Stimulated activated naive CD8-positive, alpha-beta T cell treated with anti-CD3 and anti-CD28 coated beads, Interleukin-15, Interleukin-2, amounts not matched to agents 100 U/mL and 50 U/mL, for 24 hours (primary cell): ENCODE measurements at regions not wholly inside any gene's neighbourhood (a gene's known extent, or its start where the extent isn't known, plus 50 kb on each side); places are given as distances from the start of the nearest gene placed in this dataset.
"Not testable (repeated sequence)": the region's sequence is repeated elsewhere in the genome, so short reads cannot be mapped to it uniquely, and the experiment has no call there.

Experiments used
- ATAC-seq: fragments of 150-1000 bp; cut with Tn5 transposase; one replicate; pipeline ENCODE4 v1.10.0; 2021
- DNase-seq: peaks from one replicate; pipeline ENCODE4 v3.0.0; 2021

DNA sequence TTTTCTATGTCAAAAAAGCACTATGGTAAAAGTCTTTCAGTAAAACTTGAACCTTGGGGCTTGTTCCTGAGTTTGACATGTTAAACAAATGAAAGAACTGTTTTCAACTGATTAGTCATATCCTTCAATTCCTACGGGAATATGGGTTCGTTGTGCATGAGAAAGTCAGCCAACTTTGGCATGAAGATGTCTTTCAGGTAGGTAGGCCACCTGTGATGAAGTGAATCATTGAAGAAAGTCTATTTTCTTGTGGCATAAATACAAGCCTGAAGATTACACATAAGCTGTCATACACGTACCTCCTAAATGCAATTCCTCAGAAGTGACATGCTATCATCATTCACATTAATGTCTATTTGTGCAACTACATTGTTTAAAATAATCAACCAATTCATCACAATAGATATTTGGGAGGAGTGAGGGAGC, 513.0 kb downstream of the IRS2 start:
- no peak for ATAC-seq

DNA sequence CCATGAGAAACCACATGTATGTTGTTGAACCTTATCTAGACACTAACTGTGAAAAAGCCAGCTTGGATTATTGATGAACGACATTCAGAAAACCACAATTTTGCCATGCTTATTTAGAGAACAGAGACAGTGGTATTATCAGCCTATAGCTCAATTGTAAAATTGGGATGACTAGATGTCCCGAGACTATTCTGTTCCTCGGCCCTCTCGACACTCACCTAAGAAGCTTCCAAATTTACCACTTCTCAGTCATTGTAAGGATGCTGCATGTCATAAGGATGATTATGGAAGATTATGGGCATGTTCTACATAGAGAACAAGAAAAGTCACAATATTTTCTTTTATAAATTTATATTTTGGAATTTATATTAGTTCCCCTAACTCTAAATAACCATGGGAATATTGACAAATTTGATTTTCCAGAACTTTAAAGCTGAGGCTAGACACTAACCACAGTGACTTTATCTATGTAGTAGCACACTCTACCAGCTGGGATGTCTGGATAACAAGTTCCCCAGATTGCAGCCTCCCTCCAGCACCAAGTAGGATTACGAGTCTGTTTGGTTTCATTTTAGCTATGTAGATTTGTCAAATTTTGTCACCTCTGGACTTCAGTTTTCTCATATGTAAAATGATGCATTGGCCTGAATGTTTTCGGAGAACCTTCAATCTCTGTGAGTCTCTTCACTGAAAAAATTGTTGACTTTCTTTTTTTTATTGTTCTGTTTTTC, 513.6 kb downstream of the IRS2 start:
- ATAC-seq (no peak), DNase-seq (no peak)

More for the DNA sequence above, 513.0 kb downstream of the IRS2 start:
- no peak for DNase-seq

DNA sequence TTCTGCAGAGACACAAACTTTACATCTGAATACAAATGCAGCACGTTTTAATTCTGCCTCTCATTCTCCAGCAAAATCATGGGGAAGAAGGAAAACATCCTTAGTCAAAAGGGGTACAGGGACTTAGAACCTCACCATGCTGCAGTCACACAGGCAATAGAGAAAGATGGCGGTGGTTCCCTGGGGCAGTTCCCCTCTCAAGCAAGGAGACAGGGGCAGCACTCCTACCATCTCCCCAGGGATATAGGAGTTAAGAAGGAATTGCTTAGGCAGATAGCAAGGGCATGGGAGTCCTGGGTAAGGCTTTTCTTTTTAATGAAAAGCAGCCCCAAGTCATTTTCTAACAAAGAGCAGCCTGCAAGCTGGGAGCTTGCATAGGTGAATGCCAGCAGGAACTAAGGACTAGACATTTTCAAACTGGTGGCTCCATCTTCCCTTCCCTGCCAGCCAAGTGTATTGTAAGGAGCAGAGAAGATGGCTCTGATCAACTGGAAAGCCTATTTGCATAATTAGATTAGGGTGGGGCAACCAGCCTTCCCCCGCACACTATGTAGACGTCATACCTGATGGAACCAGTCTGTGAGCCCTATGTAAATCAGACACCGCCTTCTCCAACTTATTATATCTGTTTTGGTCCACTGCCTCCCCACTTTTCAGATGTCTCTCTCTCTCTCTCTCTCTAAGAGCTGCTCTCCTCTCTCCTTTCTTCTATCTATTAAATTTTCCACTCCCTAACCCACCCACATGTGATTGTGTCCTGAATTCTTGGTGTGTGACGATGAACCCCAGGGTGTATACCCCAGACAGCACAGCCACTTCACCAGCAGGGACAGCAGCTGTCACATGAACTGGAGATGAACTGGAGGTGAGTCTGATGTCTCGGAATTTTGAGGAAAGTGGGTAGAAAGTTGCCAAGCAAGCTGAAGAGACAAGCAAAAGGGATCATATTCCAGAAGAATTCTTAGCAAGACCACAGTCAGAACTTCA, 514.5 kb downstream of the IRS2 start:
- DNase-seq (no peak), ATAC-seq (no peak)

GRCh38 chr13:109271061-109271460, 515.3 kb downstream of the IRS2 start:
- DNase-seq = no peak
- no peak for ATAC-seq

GRCh38 chr13:109269381-109269780, 517.0 kb downstream of the IRS2 start:
- not testable (repeated sequence) for DNase-seq, ATAC-seq

DNA sequence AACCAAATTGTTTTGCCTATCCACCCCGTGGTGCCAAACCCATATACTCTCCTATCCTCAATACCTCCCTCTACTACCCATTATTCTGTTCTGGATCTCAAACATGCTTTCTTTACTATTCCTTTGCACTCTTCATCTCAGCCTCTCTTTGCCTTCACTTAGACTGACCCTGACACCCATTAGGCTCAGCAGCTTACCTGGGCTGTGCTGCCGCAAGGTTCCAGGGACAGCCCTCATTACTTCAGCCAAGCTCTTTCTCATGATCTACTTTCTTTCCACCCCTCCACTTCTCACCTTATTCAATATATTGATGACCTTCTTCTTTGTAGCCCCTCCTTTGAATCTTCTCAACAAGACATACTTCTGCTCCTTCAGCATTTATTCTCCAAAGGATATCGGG, 517.9 kb downstream of the IRS2 start:
- not testable (repeated sequence) for ATAC-seq, DNase-seq

- not testable (repeated sequence) for DNase-seq, ATAC-seq
Observed at GRCh38 chr13:109267400-109267799, 519.0 kb downstream of the IRS2 start.

DNA sequence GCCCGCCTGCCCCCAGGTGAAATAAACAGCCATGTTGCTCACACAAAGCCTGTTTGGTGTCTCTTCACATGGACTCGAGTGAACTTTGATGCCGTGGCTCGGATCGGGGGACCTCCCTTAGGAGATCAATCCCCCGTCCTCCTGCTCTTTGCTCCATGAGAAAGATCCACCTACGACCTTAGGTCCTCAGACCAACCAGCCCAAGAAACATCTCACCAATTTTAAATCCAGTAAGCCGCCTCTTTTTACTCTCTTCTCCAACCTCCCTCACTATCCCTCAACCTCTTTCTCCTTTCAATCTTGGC, 521.0 kb downstream of the IRS2 start:
- ATAC-seq, DNase-seq: not testable (repeated sequence)

GRCh38 chr13:109264603-109265437, 521.6 kb downstream of the IRS2 start:
- not testable (repeated sequence) for DNase-seq, ATAC-seq

GRCh38 chr13:109257761-109258157, 528.6 kb downstream of the IRS2 start:
- not testable (repeated sequence) for ATAC-seq

More at GRCh38 chr13:109257761-109258157, 528.6 kb downstream of the IRS2 start:
- DNase-seq = not testable (repeated sequence)
